GM13976 (cell line): ENCODE measurements at regions not wholly inside any gene's neighbourhood (a gene's known extent, or its start where the extent isn't known, plus 50 kb on each side); places are given as distances from the start of the nearest gene placed in this dataset.

ENCODE experiments used
- DNase-seq: peaks from one replicate; pipeline ENCODE4 v3.0.0; 2012; ENCODE audit warnings: low spot score
- CTCF ChIP-seq: IDR thresholded peaks from 2 replicates; pipeline ENCODE4 v1.5.1; 2012; ENCODE audit warnings: borderline replicate concordance, mild to moderate bottlenecking; ENCODE audit not compliant: insufficient read depth; ENCODE audit errors: extremely low read depth, missing control alignments, control extremely low read depth
- in situ Hi-C: fragments of 300-500 bp; cut with MboI; formaldehyde crosslinking; loops from one replicate; pipeline ENCODE4 v1.12.0; 2022; ENCODE audit warnings: low sequenced_read_pairs, mixed read lengths, inconsistent platforms; ENCODE audit not compliant: unreplicated experiment

- no peak for TF ChIP-seq CTCF
- in situ Hi-C loops: no loop called here
- no peak for DNase-seq
Measured at GRCh38 chr15:47500842-47501241, 216.5 kb upstream of the SEMA6D start.

GRCh38 chr15:47502041-47502440, 215.3 kb upstream of the SEMA6D start:
- in situ Hi-C loops: no loop called here
- TF ChIP-seq CTCF: no peak
- no peak for DNase-seq

GRCh38 chr15:47503876-47504275, 213.4 kb upstream of the SEMA6D start:
- TF ChIP-seq CTCF: no peak
- DNase-seq: no peak
- in situ Hi-C loops: no loop called here

- DNase-seq: no peak
- in situ Hi-C loops: no loop called here
- no peak for TF ChIP-seq CTCF
Measured at GRCh38 chr15:47504624-47505256, 212.6 kb upstream of the SEMA6D start.

- in situ Hi-C loops: no loop called here
- no peak for DNase-seq
- TF ChIP-seq CTCF: no peak
Measured at GRCh38 chr15:47505712-47506328, 211.5 kb upstream of the SEMA6D start.

GRCh38 chr15:47506329-47507100, 210.8 kb upstream of the SEMA6D start:
- DNase-seq: no peak
- in situ Hi-C loops: no loop called here
- no peak for TF ChIP-seq CTCF
